H9 (cell line): ENCODE measurements at regions not wholly inside any gene's neighbourhood (a gene's known extent, or its start where the extent isn't known, plus 50 kb on each side); places are given as distances from the start of the nearest gene placed in this dataset.

Experiments
- DNase-seq: peaks from one replicate; pipeline ENCODE4 v3.0.0-alpha.2; 2017
- H2AFZ ChIP-seq: one replicate; pipeline ENCODE4 v1.6.1; 2013; ENCODE audit warnings: mild to moderate bottlenecking, low read length, control low read depth, moderate library complexity
- H2AK5ac ChIP-seq: 2 replicates; pipeline ENCODE4 v1.6.1; 2013; ENCODE audit warnings: low read length, control low read depth, mixed read lengths; ENCODE audit not compliant: insufficient read length
- H2BK120ac ChIP-seq: one replicate; pipeline ENCODE4 v1.6.1; 2013; ENCODE audit warnings: low read depth, mild to moderate bottlenecking, low read length, control low read depth, inconsistent platforms; ENCODE audit not compliant: poor library complexity, severe bottlenecking
- H2BK12ac ChIP-seq: 2 replicates; pipeline ENCODE4 v1.6.1; 2013; ENCODE audit warnings: low read length, control low read depth, mixed read lengths, low read depth; ENCODE audit not compliant: insufficient read length
- H2BK15ac ChIP-seq: 2 replicates; pipeline ENCODE4 v1.6.1; 2013; ENCODE audit warnings: low read depth, low read length, control low read depth
- H2BK20ac ChIP-seq: one replicate; pipeline ENCODE4 v1.6.1; 2013; ENCODE audit warnings: low read depth, mild to moderate bottlenecking, low read length, control low read depth, inconsistent platforms; ENCODE audit not compliant: poor library complexity, severe bottlenecking
- H2BK5ac ChIP-seq: 2 replicates; pipeline ENCODE4 v1.6.1; 2013; ENCODE audit warnings: low read length, control low read depth, mixed read lengths; ENCODE audit not compliant: insufficient read length
- H3K14ac ChIP-seq: 2 replicates; pipeline ENCODE4 v1.6.1; 2013; ENCODE audit warnings: low read length, control low read depth; ENCODE audit not compliant: insufficient read depth
- H3K18ac ChIP-seq: 2 replicates; pipeline ENCODE4 v1.6.1; 2013; ENCODE audit warnings: low read depth, mild to moderate bottlenecking, mixed read lengths, low read length, control low read depth; ENCODE audit not compliant: insufficient read length
- H3K23ac ChIP-seq: 2 replicates; pipeline ENCODE4 v1.6.1; 2013; ENCODE audit warnings: low read length, control low read depth, mixed read lengths, low read depth; ENCODE audit not compliant: insufficient read length
- H3K23me2 ChIP-seq: 2 replicates; pipeline ENCODE4 v1.6.1; 2013; ENCODE audit warnings: low read depth, mild to moderate bottlenecking, mixed read lengths, low read length, control low read depth; ENCODE audit not compliant: insufficient read length, poor library complexity, severe bottlenecking
- H3K27ac ChIP-seq: 2 replicates; pipeline ENCODE4 v1.5.1; 2013; ENCODE audit warnings: low read length, control low read depth, mixed read lengths, low read depth; ENCODE audit not compliant: insufficient read length
- H3K27me3 ChIP-seq: 2 replicates; pipeline ENCODE4 v1.6.1; 2013; ENCODE audit warnings: low read length, control low read depth, inconsistent platforms; ENCODE audit not compliant: insufficient read depth
- H3K4ac ChIP-seq: 2 replicates; pipeline ENCODE4 v1.6.1; 2013; ENCODE audit warnings: low read depth, mild to moderate bottlenecking, control low read depth, inconsistent platforms, low read length, moderate library complexity
- H3K4me1 ChIP-seq: 2 replicates; pipeline ENCODE4 v1.6.1; 2013; ENCODE audit warnings: low read length, control low read depth, inconsistent platforms; ENCODE audit not compliant: insufficient read depth
- H3K4me2 ChIP-seq: 2 replicates; pipeline ENCODE4 v1.6.1; 2013; ENCODE audit warnings: low read length, control low read depth, mixed read lengths; ENCODE audit not compliant: insufficient read length, insufficient read depth
- H3K56ac ChIP-seq: 2 replicates; pipeline ENCODE4 v1.6.1; 2013; ENCODE audit warnings: low read depth, mild to moderate bottlenecking, mixed read lengths, low read length, control low read depth; ENCODE audit not compliant: insufficient read length
- H3K79me1 ChIP-seq: 2 replicates; pipeline ENCODE4 v1.6.1; 2013; ENCODE audit warnings: low read depth, mild to moderate bottlenecking, moderate library complexity, low read length, control low read depth, inconsistent platforms; ENCODE audit not compliant: insufficient read depth, poor library complexity, severe bottlenecking
- H3K79me2 ChIP-seq: 2 replicates; pipeline ENCODE4 v1.6.1; 2013; ENCODE audit warnings: low read length, control low read depth, inconsistent platforms; ENCODE audit not compliant: insufficient read depth
- H3K9ac ChIP-seq: 2 replicates; pipeline ENCODE4 v1.6.1; 2013; ENCODE audit warnings: low read length, control low read depth, mixed read lengths; ENCODE audit not compliant: insufficient read length; ENCODE audit errors: extremely low read depth
- H3K9me3 ChIP-seq: one replicate; pipeline ENCODE4 v1.6.1; 2013; ENCODE audit warnings: low read depth, low read length, inconsistent platforms; ENCODE audit not compliant: control insufficient read depth
- H3T11ph ChIP-seq: one replicate; pipeline ENCODE4 v1.6.1; 2013; ENCODE audit warnings: mild to moderate bottlenecking, low read length, control low read depth, inconsistent platforms
- H4K20me1 ChIP-seq: one replicate; pipeline ENCODE4 v1.6.1; 2013; ENCODE audit not compliant: control insufficient read depth, insufficient read length, insufficient read depth
- H4K5ac ChIP-seq: 2 replicates; pipeline ENCODE4 v1.6.1; 2013; ENCODE audit warnings: low read depth, mild to moderate bottlenecking, mixed read lengths, low read length, control low read depth; ENCODE audit not compliant: insufficient read length
- H4K8ac ChIP-seq: replicated peaks from 2 replicates; pipeline ENCODE4 v1.6.1; 2013; ENCODE audit warnings: low read length, control low read depth, mixed read lengths, low read depth; ENCODE audit not compliant: insufficient read length
- H4K91ac ChIP-seq: 2 replicates; pipeline ENCODE4 v1.6.1; 2013; ENCODE audit warnings: low read depth, mild to moderate bottlenecking, moderate library complexity, mixed read lengths, low read length, control low read depth; ENCODE audit not compliant: insufficient read length
- H3K27ac Mint-ChIP-seq, 3 experiments: 2 replicates in 2 of 3; 3 replicates in 1 of 3; pipeline ENCODE4 v1.8.0; 2020 to 2021; ENCODE audit warnings: mixed read lengths in 3 of 3, mild to moderate bottlenecking in 1 of 3, moderate library complexity in 1 of 3
- H3K27me3 Mint-ChIP-seq: 2 replicates; pipeline ENCODE4 v1.8.0; 2021; ENCODE audit warnings: low read depth, mild to moderate bottlenecking, moderate library complexity, mixed read lengths
- H3K36me3 Mint-ChIP-seq, 3 experiments: 2 replicates in 2 of 3; 3 replicates in 1 of 3; pipeline ENCODE4 v1.8.0; 2020 to 2021; ENCODE audit warnings: low read depth in 3 of 3, mixed read lengths in 3 of 3; ENCODE audit not compliant: insufficient read depth in 1 of 3
- H3K4me1 Mint-ChIP-seq, 2 experiments: 2 replicates each; pipeline ENCODE4 v1.8.0; 2020; ENCODE audit warnings: mixed read lengths in 2 of 2
- H3K4me3 Mint-ChIP-seq, 2 experiments: 2 replicates in 1 of 2; 3 replicates in 1 of 2; pipeline ENCODE4 v1.8.0; 2020 to 2021; ENCODE audit warnings: mild to moderate bottlenecking in 2 of 2, mixed read lengths in 2 of 2, moderate library complexity in 1 of 2
- H3K9me3 Mint-ChIP-seq, 2 experiments: 2 replicates in 1 of 2; 3 replicates in 1 of 2; pipeline ENCODE4 v1.8.0; 2020; ENCODE audit warnings: mild to moderate bottlenecking in 2 of 2, mixed read lengths in 2 of 2, moderate library complexity in 1 of 2
- CTCF ChIP-seq: fragments of 200-600 bp; sonication (generic); conservative IDR thresholded peaks from 3 replicates; pipeline ENCODE4 v1.8.0; 2021; ENCODE audit warnings: antibody characterized with exemption, mild to moderate bottlenecking
- WGBS: extraction: QIAGEN DNeasy Blood & Tissue Kit; methylation state at CpG from one replicate; pipeline ENCODE4 v1.1.7; 2013; ENCODE audit warnings: missing lambda C conversion rate, low lambda C conversion rate, mixed read lengths; ENCODE audit not compliant: insufficient read length; ENCODE audit errors: extremely low coverage; 5-methylcytosine and 5-hydroxymethylcytosine counted together

- Histone ChIP-seq H3K23ac (no peak overlapping the region), H3K79me1 (no peaks in the 10 kb centered on the region), H3K18ac (no peak overlapping the region), H3K4me2 (no peak overlapping the region), H3K23me2 (no peaks in the 10 kb centered on the region), H3K9ac (no peak overlapping the region), H2BK15ac (no peak overlapping the region), H3K79me2 (no peaks in the 10 kb centered on the region), H3T11ph (no peak overlapping the region), H3K56ac (no peak overlapping the region), H2BK12ac (no peak overlapping the region), H3K14ac (no peak overlapping the region), H2AFZ (no peak overlapping the region), H3K9me3 (no peaks in the 10 kb centered on the region), H4K5ac (no peak overlapping the region), H4K20me1 (no peaks in the 10 kb centered on the region), H3K27me3 (no peaks in the 10 kb centered on the region), H4K91ac (no peak overlapping the region), H3K4me1 (no peaks in the 10 kb centered on the region), H2BK120ac (no peak overlapping the region), H2BK20ac (no peak overlapping the region), H3K4ac (no peak overlapping the region), H2AK5ac (no peak overlapping the region), H4K8ac (no peak overlapping the region), H2BK5ac (no peak overlapping the region), H3K27ac (no peak overlapping the region)
- Mint-ChIP-seq H3K4me3 (no peak overlapping the region), H3K36me3 (peaks cover 0 to 5% (median 1%) of the 10 kb centered on the region in 3 experiments; a peak in 1 of 7 replicates), H3K4me1 (0 out of 4 replicates have a peak, but pooled peaks cover 0 to 1% of the 10 kb centered on the region in 2 experiments), H3K27ac (no peak overlapping the region), H3K27me3 (no peaks in the 10 kb centered on the region), H3K9me3 (peaks cover 4 to 8% of the 10 kb centered on the region in 2 experiments; a peak in 3 of 5 replicates)
- no CpG with 5 or more reads among the region's 2 CpGs for WGBS
- no peak for TF ChIP-seq CTCF
- no peak for DNase-seq
These were observed 512.0 kb downstream of the NLGN4X start for GRCh38 chrX:5716666-5717065.
